Right lobe of liver (tissue), 6 donors: ENCODE measurements at regions not wholly inside any gene's neighbourhood (a gene's known extent, or its start where the extent isn't known, plus 50 kb on each side); places are given as distances from the start of the nearest gene placed in this dataset.
"Not testable (repeated sequence)": the region's sequence is repeated elsewhere in the genome, so short reads cannot be mapped to it uniquely, and the experiment has no call there.

Experiments used
- ATAC-seq, 4 donors: fragments of 200-7000 bp; cut with Tn5 transposase; one replicate each; pipeline ENCODE4 v1.9.1; 2020; ENCODE audit warnings: mild to moderate bottlenecking in 4 of 4, moderate library complexity in 4 of 4
- DNase-seq, 3 donors: peaks; one replicate each; pipeline ENCODE4 v3.0.0-alpha.2; 2020
- H3K27ac ChIP-seq, 3 donors: fragments of 200-600 bp; one replicate each; pipeline ENCODE4 v1.8.0; 2022
- H3K27me3 ChIP-seq, 2 donors: fragments of 200-600 bp; one replicate each; pipeline ENCODE4 v1.8.0; 2022
- H3K36me3 ChIP-seq, 4 donors: fragments of 200-600 bp; sonication (generic) in 1 of 4; one replicate each; pipeline versions ENCODE4 v1.5.1 to v1.8.0; 2017 to 2022; ENCODE audit warnings: control low read depth in 1 of 4
- H3K4me1 ChIP-seq, 4 donors: fragments of 200-600 bp; sonication (generic) in 1 of 4; one replicate each; pipeline versions ENCODE4 v1.5.1 to v1.8.0; 2017 to 2022; ENCODE audit warnings: control low read depth in 1 of 4
- H3K4me3 ChIP-seq, 3 donors: fragments of 200-600 bp; one replicate each; pipeline ENCODE4 v1.8.0; 2022
- H3K9me3 ChIP-seq, 4 donors: fragments of 200-600 bp; sonication (generic) in 1 of 4; one replicate each; pipeline versions ENCODE4 v1.5.1 to v1.8.0; 2017 to 2022; ENCODE audit warnings: control low read depth in 1 of 4
- POLR2A ChIP-seq: fragments of 450-650 bp; IDR thresholded peaks from one replicate; pipeline ENCODE4 v1.6.1; 2017; ENCODE audit warnings: antibody characterized with exemption, mild to moderate bottlenecking
- WGBS: methylation state at CpG from one replicate; pipeline ENCODE4 v1.1.6; 2018; ENCODE audit warnings: low coverage, low lambda C conversion rate; ENCODE audit not compliant: insufficient coverage; ENCODE audit errors: missing lambda C conversion rate; 5-methylcytosine and 5-hydroxymethylcytosine counted together
- intact Hi-C, 2 donors: fragments of 100-400 bp; cut with DNase I; formaldehyde crosslinking; loops; one replicate each; pipeline versions ENCODE4 v1.11.2 to v1.14.1; 2022
- TF ChIP-seq, protein P1 (sequence below), 4 donors: fragments of 200-600 bp in 3 of 4; fragments of 450-650 bp in 1 of 4; IDR thresholded peaks; one replicate each; pipeline versions ENCODE4 v1.5.1 to v1.8.0; 2016 to 2022; ENCODE audit warnings: antibody characterized with exemption in 4 of 4, mild to moderate bottlenecking in 2 of 4
- donor health status: DM: no; HTN: yes; CAD: no.
- donor health status: DM: no; HTN: no; CAD: no.
- donor health status: DM: no; HTN: no; CAD: no.
- donor health status: DM: no; HTN: yes; CAD: no.
- donor health status: DM: no; HTN: yes; CAD: no.

DNA sequence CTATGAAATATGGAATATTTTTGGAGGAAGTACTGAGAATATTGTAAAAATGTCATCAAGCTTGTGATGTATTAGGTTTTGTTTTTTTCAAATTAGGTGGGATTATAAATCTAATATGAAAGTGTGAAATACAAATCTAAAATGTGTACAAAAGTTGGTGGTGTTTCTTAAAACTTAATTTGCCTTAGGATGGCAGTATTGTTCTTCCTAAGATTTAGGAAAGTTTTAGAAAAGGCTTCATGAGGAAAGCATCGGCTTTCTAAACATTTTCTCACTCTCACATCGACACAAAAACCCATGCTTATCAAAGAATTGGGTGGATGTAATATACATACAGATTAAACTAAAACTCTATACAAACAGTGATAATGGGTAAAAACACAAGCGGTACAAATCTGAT, 972.0 kb upstream of the PCDH20 start:
- 28% methylated on average over 3 of the region's 3 CpGs for WGBS

DNA sequence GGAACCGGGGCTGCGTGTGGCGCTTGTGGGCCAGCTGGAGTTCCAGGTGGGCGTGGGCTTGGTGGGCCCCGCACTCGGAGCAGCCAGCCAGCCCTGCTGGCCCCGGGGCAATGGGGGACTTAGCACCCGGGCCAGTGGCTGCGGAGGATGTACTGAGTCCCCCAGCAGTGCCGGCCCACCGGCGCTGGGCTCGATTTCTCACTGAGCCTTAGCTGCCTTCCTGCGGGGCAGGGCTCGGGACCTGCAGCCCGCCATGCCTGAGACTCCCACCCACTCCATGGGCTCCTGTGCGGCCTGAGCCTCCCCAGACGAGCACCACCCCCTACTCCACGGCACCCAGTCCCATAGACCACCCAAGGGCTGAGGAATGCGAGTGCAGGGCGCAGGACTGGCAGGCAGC, 963.6 kb upstream of the PCDH20 start:
- H3K27ac ChIP-seq, intact Hi-C loops, H3K4me1 ChIP-seq, DNase-seq, H3K9me3 ChIP-seq, ATAC-seq, H3K4me3 ChIP-seq, H3K27me3 ChIP-seq, H3K36me3 ChIP-seq: not testable (repeated sequence)
- WGBS: no CpG with 5 or more reads among the region's 21 CpGs

More for the DNA sequence above, 972.0 kb upstream of the PCDH20 start:
- no peak for TF ChIP-seq POLR2A
- TF ChIP-seq, protein P1, sequence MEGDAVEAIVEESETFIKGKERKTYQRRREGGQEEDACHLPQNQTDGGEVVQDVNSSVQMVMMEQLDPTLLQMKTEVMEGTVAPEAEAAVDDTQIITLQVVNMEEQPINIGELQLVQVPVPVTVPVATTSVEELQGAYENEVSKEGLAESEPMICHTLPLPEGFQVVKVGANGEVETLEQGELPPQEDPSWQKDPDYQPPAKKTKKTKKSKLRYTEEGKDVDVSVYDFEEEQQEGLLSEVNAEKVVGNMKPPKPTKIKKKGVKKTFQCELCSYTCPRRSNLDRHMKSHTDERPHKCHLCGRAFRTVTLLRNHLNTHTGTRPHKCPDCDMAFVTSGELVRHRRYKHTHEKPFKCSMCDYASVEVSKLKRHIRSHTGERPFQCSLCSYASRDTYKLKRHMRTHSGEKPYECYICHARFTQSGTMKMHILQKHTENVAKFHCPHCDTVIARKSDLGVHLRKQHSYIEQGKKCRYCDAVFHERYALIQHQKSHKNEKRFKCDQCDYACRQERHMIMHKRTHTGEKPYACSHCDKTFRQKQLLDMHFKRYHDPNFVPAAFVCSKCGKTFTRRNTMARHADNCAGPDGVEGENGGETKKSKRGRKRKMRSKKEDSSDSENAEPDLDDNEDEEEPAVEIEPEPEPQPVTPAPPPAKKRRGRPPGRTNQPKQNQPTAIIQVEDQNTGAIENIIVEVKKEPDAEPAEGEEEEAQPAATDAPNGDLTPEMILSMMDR (IDR thresholded peaks at IDR 0.05): no peak
- no peaks in the 10 kb centered on the region for H3K4me1 ChIP-seq
- H3K27ac ChIP-seq: no peak overlapping the region
- no peaks in the 10 kb centered on the region for H3K36me3 ChIP-seq
- no peak overlapping the region for H3K4me3 ChIP-seq
- no peaks in the 10 kb centered on the region for H3K9me3 ChIP-seq
- DNase-seq: no peak
- ATAC-seq: no peak
- no peaks in the 10 kb centered on the region for H3K27me3 ChIP-seq
- intact Hi-C loops: no loop called here

DNA sequence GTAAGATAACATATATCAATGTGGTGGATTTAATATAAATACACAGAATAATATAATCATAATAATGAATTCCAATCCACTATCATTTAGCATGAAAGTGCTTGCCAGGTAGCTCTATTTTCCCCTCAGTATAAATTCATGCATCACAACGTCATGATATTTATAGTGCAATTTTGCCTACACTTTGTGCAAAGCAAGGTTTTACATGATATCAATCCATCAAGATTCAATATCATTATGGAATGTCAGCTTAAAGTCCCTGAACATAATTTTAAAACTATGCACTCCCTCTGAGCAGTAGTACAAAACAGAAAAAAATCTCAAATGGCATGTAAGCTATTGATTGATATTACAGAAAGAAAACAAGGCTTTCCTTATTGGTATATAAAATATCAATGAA, 962.2 kb upstream of the PCDH20 start:
- no peak overlapping the region for H3K4me3 ChIP-seq
- intact Hi-C loops: no loop called here
- no peaks in the 10 kb centered on the region for H3K9me3 ChIP-seq
- H3K4me1 ChIP-seq: no peaks in the 10 kb centered on the region
- DNase-seq (no peak), ATAC-seq (no peak)
- H3K27ac ChIP-seq: no peak overlapping the region
- 47% methylated on average over 1 of the region's 1 CpG for WGBS
- no peaks in the 10 kb centered on the region for H3K27me3 ChIP-seq
- TF ChIP-seq, protein P1 (IDR thresholded peaks at IDR 0.05): no peak
- no peak for TF ChIP-seq POLR2A
- no peaks in the 10 kb centered on the region for H3K36me3 ChIP-seq

- Histone ChIP-seq H3K27me3 (no peaks in the 10 kb centered on the region), H3K9me3 (no peaks in the 10 kb centered on the region), H3K4me3 (no peak overlapping the region), H3K36me3 (no peaks in the 10 kb centered on the region), H3K27ac (no peak overlapping the region), H3K4me1 (no peaks in the 10 kb centered on the region)
- ATAC-seq (no peak), DNase-seq (no peak)
- intact Hi-C loops: no loop called here
- 50% methylated on average over 2 of the region's 2 CpGs for WGBS
- TF ChIP-seq, protein P1 (IDR thresholded peaks at IDR 0.05): no peak
- no peak for TF ChIP-seq POLR2A
These were observed 960.0 kb upstream of the PCDH20 start for GRCh38 chr13:62375653-62376052.

- Histone ChIP-seq H3K4me1 (no peaks in the 10 kb centered on the region), H3K36me3 (no peaks in the 10 kb centered on the region), H3K9me3 (no peaks in the 10 kb centered on the region), H3K27me3 (no peaks in the 10 kb centered on the region), H3K4me3 (no peak overlapping the region), H3K27ac (no peak overlapping the region)
- ATAC-seq: no peak
- 47% methylated on average over 2 of the region's 2 CpGs for whole genome bisulfite sequencing
- intact Hi-C loops: no loop called here
- TF ChIP-seq POLR2A: no peak
- TF ChIP-seq, protein P1 (IDR thresholded peaks at IDR 0.05): no peak
- DNase-seq: no peak
These were observed 956.1 kb upstream of the PCDH20 start for GRCh38 chr13:62371737-62372136.

DNA sequence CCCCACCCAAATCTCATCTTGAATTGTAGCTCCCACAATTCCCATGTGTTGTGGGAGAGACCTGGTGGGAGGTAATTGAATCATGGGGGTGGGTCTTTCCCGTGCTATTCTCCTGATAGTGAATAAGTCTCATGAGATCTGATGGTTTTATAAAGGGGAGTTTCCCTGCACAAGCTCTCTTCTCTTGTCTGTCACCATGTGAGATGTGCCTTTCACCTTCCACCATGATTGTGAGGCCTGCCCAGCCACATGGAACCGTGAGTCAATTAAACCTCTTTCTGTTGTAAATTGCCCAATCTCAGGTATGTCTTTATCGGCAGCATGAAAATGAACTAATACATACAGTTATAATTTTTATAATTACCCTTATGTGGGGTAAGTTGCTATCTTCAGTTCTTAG, 952.3 kb upstream of the PCDH20 start:
- H3K4me3 ChIP-seq, intact Hi-C loops, H3K27ac ChIP-seq, ATAC-seq, H3K4me1 ChIP-seq, H3K36me3 ChIP-seq, H3K27me3 ChIP-seq, H3K9me3 ChIP-seq, DNase-seq: not testable (repeated sequence)
- 59% methylated on average over 3 of the region's 3 CpGs for WGBS
